DND-41 (cell line): ENCODE measurements at regions not wholly inside any gene's neighbourhood (a gene's known extent, or its start where the extent isn't known, plus 50 kb on each side); places are given as distances from the start of the nearest gene placed in this dataset.

Experiments
- EZH2 ChIP-seq: IDR thresholded peaks from 3 replicates; pipeline ENCODE4 v1.6.1; 2012; ENCODE audit warnings: borderline replicate concordance, low read depth, mild to moderate bottlenecking, moderate library complexity, low read length, inconsistent platforms; ENCODE audit not compliant: severe bottlenecking
- TF ChIP-seq, protein P1 (sequence below): IDR thresholded peaks from 2 replicates; pipeline ENCODE4 v1.5.1; 2012; ENCODE audit warnings: borderline replicate concordance, low read length, moderate library complexity, mild to moderate bottlenecking; ENCODE audit not compliant: poor library complexity, severe bottlenecking; ENCODE audit errors: extremely low read depth

DNA sequence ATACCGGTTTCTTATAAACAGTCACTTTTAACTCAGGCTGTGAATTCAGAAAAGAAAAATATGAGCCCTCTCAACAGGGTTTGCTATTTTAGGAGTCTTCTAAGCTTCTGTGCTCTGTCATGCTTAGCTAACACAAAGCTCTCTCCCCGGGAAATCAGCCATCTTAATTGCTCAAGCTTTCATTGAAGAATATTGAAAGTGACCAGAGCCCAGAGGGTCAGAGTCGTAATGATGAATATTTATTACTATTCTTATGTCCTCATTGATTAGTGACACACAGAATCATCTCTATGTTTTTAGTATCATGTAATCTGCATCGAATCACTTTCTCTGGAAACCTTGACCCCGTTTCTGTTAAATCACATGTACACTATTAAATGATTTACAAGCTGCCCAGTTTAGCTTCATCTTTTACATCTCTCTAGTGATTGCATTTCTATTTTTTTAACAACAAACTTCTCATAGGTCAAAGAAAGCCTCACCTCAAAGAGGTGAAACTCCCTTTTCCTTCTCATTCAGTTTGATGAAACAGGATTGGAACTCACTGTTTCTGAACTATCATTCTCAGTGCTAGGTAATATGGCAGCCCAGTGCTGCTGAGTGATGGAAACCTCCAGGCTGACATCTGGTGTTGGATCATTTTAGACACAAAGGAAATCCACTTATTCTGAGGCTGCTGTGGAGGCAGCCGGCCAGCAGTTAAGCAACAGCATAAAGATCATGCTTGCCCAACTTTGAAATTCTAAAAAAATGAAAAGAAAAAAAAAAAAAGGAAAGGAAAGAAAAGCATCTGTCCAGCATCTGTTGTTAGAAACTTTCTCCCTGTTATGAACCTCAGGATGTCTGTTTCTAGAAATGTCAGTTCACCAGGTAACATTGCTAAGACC lies 96.3 kb downstream of the RFPL4B start:
- TF ChIP-seq, protein P1, sequence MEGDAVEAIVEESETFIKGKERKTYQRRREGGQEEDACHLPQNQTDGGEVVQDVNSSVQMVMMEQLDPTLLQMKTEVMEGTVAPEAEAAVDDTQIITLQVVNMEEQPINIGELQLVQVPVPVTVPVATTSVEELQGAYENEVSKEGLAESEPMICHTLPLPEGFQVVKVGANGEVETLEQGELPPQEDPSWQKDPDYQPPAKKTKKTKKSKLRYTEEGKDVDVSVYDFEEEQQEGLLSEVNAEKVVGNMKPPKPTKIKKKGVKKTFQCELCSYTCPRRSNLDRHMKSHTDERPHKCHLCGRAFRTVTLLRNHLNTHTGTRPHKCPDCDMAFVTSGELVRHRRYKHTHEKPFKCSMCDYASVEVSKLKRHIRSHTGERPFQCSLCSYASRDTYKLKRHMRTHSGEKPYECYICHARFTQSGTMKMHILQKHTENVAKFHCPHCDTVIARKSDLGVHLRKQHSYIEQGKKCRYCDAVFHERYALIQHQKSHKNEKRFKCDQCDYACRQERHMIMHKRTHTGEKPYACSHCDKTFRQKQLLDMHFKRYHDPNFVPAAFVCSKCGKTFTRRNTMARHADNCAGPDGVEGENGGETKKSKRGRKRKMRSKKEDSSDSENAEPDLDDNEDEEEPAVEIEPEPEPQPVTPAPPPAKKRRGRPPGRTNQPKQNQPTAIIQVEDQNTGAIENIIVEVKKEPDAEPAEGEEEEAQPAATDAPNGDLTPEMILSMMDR = no peak
- no peak for TF ChIP-seq EZH2
